H1 (cell line): ENCODE measurements at regions not wholly inside any gene's neighbourhood (a gene's known extent, or its start where the extent isn't known, plus 50 kb on each side); places are given as distances from the start of the nearest gene placed in this dataset.

Experiments
- CTCF ChIA-PET: fragments of 300-600 bp; sonication (Branson Sonifier 250); formaldehyde crosslinking; loops from one replicate; lab custom pipeline; 2021; ENCODE audit not compliant: partially characterized antibody; lab: Charles Lee
- POLR2A ChIA-PET: fragments of 300-600 bp; sonication (Branson Sonifier 250); formaldehyde crosslinking; loops from one replicate; lab custom pipeline; 2021; ENCODE audit warnings: inconsistent platforms; ENCODE audit not compliant: partially characterized antibody; lab: Charles Lee
- DNase-seq, 2 experiments: peaks; one replicate each; pipeline versions ENCODE4 v3.0.0 to v3.0.0-alpha.2; 2010 to 2022; ENCODE audit warnings: low spot score in 2 of 2, low read depth in 1 of 2, mixed read lengths in 1 of 2
- FAIRE-seq: peaks from 2 replicates; lab custom pipeline; 2011; peaks lifted over from hg19 to GRCh38; lab: Jason Lieb, UNC
- H2AFZ ChIP-seq: 2 replicates; pipeline ENCODE4 v1.8.1; 2012; ENCODE audit warnings: low read length, inconsistent platforms
- H2AK5ac ChIP-seq: 2 replicates; pipeline ENCODE4 v1.6.1; 2013; ENCODE audit warnings: low read depth, low read length
- H2BK120ac ChIP-seq: replicated peaks from 2 replicates; pipeline ENCODE3; 2013; ENCODE audit warnings: low read depth, low read length, inconsistent platforms
- H2BK12ac ChIP-seq: 2 replicates; pipeline ENCODE4 v1.6.1; 2013; ENCODE audit warnings: low read depth, low read length
- H2BK15ac ChIP-seq: 2 replicates; pipeline ENCODE4 v1.6.1; 2013; ENCODE audit warnings: low read length
- H2BK20ac ChIP-seq: 2 replicates; pipeline ENCODE4 v1.6.1; 2013; ENCODE audit warnings: low read length
- H2BK5ac ChIP-seq: 2 replicates; pipeline ENCODE4 v1.6.1; 2013; ENCODE audit warnings: low read depth, low read length
- H3K14ac ChIP-seq: 2 replicates; pipeline ENCODE4 v1.6.1; 2013; ENCODE audit warnings: inconsistent platforms; ENCODE audit not compliant: insufficient read length
- H3K18ac ChIP-seq: 2 replicates; pipeline ENCODE4 v1.6.1; 2013; ENCODE audit warnings: low read length; ENCODE audit errors: extremely low read depth
- H3K23ac ChIP-seq: 2 replicates; pipeline ENCODE4 v1.6.1; 2013; ENCODE audit warnings: inconsistent platforms; ENCODE audit not compliant: insufficient read length
- H3K23me2 ChIP-seq: 2 replicates; pipeline ENCODE4 v1.6.1; 2013; ENCODE audit warnings: low read depth, low read length
- H3K27ac ChIP-seq: 2 replicates; pipeline ENCODE4 v1.6.1; 2011; ENCODE audit warnings: low read depth, low read length, inconsistent platforms
- H3K27me3 ChIP-seq, 4 experiments: replicated peaks in 1 of 4; 1 replicate in 1 of 4; 2 replicates in 3 of 4; pipeline versions ENCODE4 v1.6.1 to v1.8.1; 2011 to 2013; ENCODE audit warnings: low read length in 3 of 4, mild to moderate bottlenecking in 3 of 4, inconsistent platforms in 2 of 4, mixed read lengths in 2 of 4, moderate library complexity in 1 of 4; ENCODE audit not compliant: control insufficient read depth in 3 of 4, insufficient read depth in 3 of 4; ENCODE audit errors: extremely low read depth in 1 of 4
- H3K36me3 ChIP-seq, 4 experiments: 2 replicates each; pipeline versions ENCODE4 v1.6.1 to v1.8.1; 2011 to 2013; ENCODE audit warnings: mild to moderate bottlenecking in 4 of 4, low read length in 3 of 4, moderate library complexity in 2 of 4, control low read depth in 1 of 4, inconsistent platforms in 1 of 4; ENCODE audit not compliant: insufficient read depth in 4 of 4, control insufficient read depth in 2 of 4
- H3K4ac ChIP-seq: replicated peaks from 2 replicates; pipeline ENCODE3; 2013; ENCODE audit warnings: low read length, low read depth, mixed read lengths, inconsistent platforms; ENCODE audit not compliant: insufficient read length
- H3K4me1 ChIP-seq, 4 experiments: replicated peaks in 1 of 4; 1 replicate in 1 of 4; 2 replicates in 3 of 4; pipeline versions ENCODE4 v1.6.1 to v1.8.1; 2011 to 2013; ENCODE audit warnings: low read length in 3 of 4, inconsistent platforms in 2 of 4, mixed read lengths in 1 of 4; ENCODE audit not compliant: insufficient read depth in 4 of 4, control insufficient read depth in 3 of 4
- H3K4me2 ChIP-seq, 2 experiments: 2 replicates each; pipeline versions ENCODE4 v1.6.1 to v1.8.1; 2011 to 2013; ENCODE audit warnings: low read depth in 2 of 2, low read length in 2 of 2, control low read depth in 1 of 2, inconsistent platforms in 1 of 2, mild to moderate bottlenecking in 1 of 2; ENCODE audit not compliant: insufficient read depth in 1 of 2
- H3K4me3 ChIP-seq, 4 experiments: fragments of 200-600, 300-600 bp in 1 of 4; sonication (generic), shearing (Covaris generic), sonication (Bioruptor Twin) in 1 of 4; 2 replicates each; pipeline versions ENCODE4 v1.5.1 to v1.8.1; 2011 to 2016; ENCODE audit warnings: low read length in 4 of 4, low read depth in 3 of 4, control low read depth in 2 of 4, inconsistent platforms in 2 of 4, mild to moderate bottlenecking in 2 of 4, mixed read lengths in 1 of 4, moderate library complexity in 1 of 4; ENCODE audit not compliant: insufficient read depth in 2 of 4; ENCODE audit errors: extremely low read depth in 1 of 4
- H3K56ac ChIP-seq: replicated peaks from 2 replicates; pipeline ENCODE3; 2013; ENCODE audit warnings: low read depth, mild to moderate bottlenecking, mixed read lengths, low read length, inconsistent platforms; ENCODE audit not compliant: insufficient read length
- H3K79me1 ChIP-seq: 2 replicates; pipeline ENCODE4 v1.6.1; 2013; ENCODE audit warnings: low read depth, low read length, control low read depth
- H3K79me2 ChIP-seq, 2 experiments: 2 replicates each; pipeline versions ENCODE4 v1.6.1 to v1.8.1; 2012 to 2013; ENCODE audit warnings: low read length in 2 of 2, mild to moderate bottlenecking in 2 of 2, inconsistent platforms in 1 of 2; ENCODE audit not compliant: insufficient read depth in 2 of 2, control insufficient read depth in 1 of 2
- H3K9ac ChIP-seq, 4 experiments: replicated peaks in 1 of 4; 1 replicate in 1 of 4; 2 replicates in 3 of 4; pipeline versions ENCODE4 v1.6.1 to v1.8.1; 2011 to 2013; ENCODE audit warnings: low read depth in 3 of 4, low read length in 3 of 4, control low read depth in 2 of 4, mild to moderate bottlenecking in 2 of 4, moderate library complexity in 2 of 4, inconsistent platforms in 1 of 4; ENCODE audit errors: extremely low read depth in 1 of 4
- H3K9me3 ChIP-seq, 2 experiments: 2 replicates each; pipeline versions ENCODE4 v1.6.1 to v1.8.1; 2012 to 2013; ENCODE audit warnings: mild to moderate bottlenecking in 2 of 2, moderate library complexity in 2 of 2, control low read depth in 1 of 2, inconsistent platforms in 1 of 2, low read depth in 1 of 2, low read length in 1 of 2, mixed read lengths in 1 of 2; ENCODE audit not compliant: insufficient read depth in 2 of 2
- H4K20me1 ChIP-seq, 2 experiments: replicated peaks in 1 of 2; 2 replicates each; pipeline versions ENCODE3 to v1.8.1; 2011 to 2013; ENCODE audit warnings: inconsistent platforms in 2 of 2, low read length in 2 of 2, mild to moderate bottlenecking in 1 of 2; ENCODE audit not compliant: insufficient read depth in 2 of 2, control insufficient read depth in 1 of 2
- H4K5ac ChIP-seq: 2 replicates; pipeline ENCODE4 v1.6.1; 2013; ENCODE audit warnings: low read length, low read depth, mixed read lengths, inconsistent platforms; ENCODE audit not compliant: insufficient read length
- H4K8ac ChIP-seq: 2 replicates; pipeline ENCODE4 v1.8.0; 2013; ENCODE audit warnings: mild to moderate bottlenecking, moderate library complexity, low read length, inconsistent platforms; ENCODE audit not compliant: insufficient read depth; ENCODE audit errors: extremely low read depth
- H4K91ac ChIP-seq: replicated peaks from 2 replicates; pipeline ENCODE3; 2013; ENCODE audit warnings: low read length, mixed read lengths, inconsistent platforms; ENCODE audit not compliant: insufficient read length
- ASH2L ChIP-seq: fragments of 200-600, 300-600 bp; sonication (generic); IDR thresholded peaks from one replicate; pipeline ENCODE4 v1.7.1; 2017; ENCODE audit warnings: low read length
- BCL11A ChIP-seq, 2 experiments: IDR thresholded peaks; one replicate each; pipeline ENCODE4 v1.6.1; 2011; ENCODE audit warnings: low read depth in 2 of 2, low read length in 2 of 2, mild to moderate bottlenecking in 2 of 2
- CBX8 ChIP-seq: fragments of 300-800, 300-1000 bp; sonication (generic); IDR thresholded peaks from 2 replicates; pipeline ENCODE4 v1.7.1; 2016; ENCODE audit warnings: low read depth, low read length, borderline replicate concordance
- CTBP2 ChIP-seq: IDR thresholded peaks from 2 replicates; pipeline ENCODE4 v1.7.0; 2011; ENCODE audit warnings: borderline replicate concordance, mild to moderate bottlenecking, moderate library complexity, mixed read lengths, low read length; ENCODE audit not compliant: insufficient read depth, insufficient read length
- GABPA ChIP-seq: IDR thresholded peaks from 2 replicates; pipeline ENCODE4 v1.6.1; 2011; ENCODE audit warnings: mild to moderate bottlenecking, low read length, moderate library complexity, borderline replicate concordance; ENCODE audit not compliant: insufficient read depth
- GTF2F1 ChIP-seq: IDR thresholded peaks from 2 replicates; pipeline ENCODE4 v1.6.1; 2012; ENCODE audit warnings: low read depth, low read length, improper control_type of control experiment, borderline replicate concordance
- NANOG ChIP-seq: IDR thresholded peaks from 2 replicates; pipeline ENCODE4 v1.6.1; 2011; ENCODE audit warnings: low read length, low read depth, mild to moderate bottlenecking, inconsistent platforms; ENCODE audit not compliant: insufficient read depth, poor library complexity, severe bottlenecking
- RBBP5 ChIP-seq: IDR thresholded peaks from 2 replicates; pipeline ENCODE4 v1.7.1; 2012; ENCODE audit warnings: low read depth, mild to moderate bottlenecking, inconsistent platforms, low read length, moderate library complexity, borderline replicate concordance
- SIN3A ChIP-seq, 2 experiments: IDR thresholded peaks in 1 of 2; conservative IDR thresholded peaks in 1 of 2; 2 replicates each; pipeline ENCODE4 v1.6.1; 2011 to 2012; ENCODE audit warnings: low read length in 2 of 2, improper control_type of control experiment in 1 of 2, low read depth in 1 of 2, mild to moderate bottlenecking in 1 of 2
- SIRT6 ChIP-seq: IDR thresholded peaks from one replicate; pipeline ENCODE4 v1.7.1; 2012; ENCODE audit warnings: low read length, inconsistent platforms
- SP2 ChIP-seq: IDR thresholded peaks from 2 replicates; pipeline ENCODE4 v1.6.1; 2012; ENCODE audit warnings: mild to moderate bottlenecking, low read length, inconsistent platforms
- SP4 ChIP-seq: IDR thresholded peaks from 2 replicates; pipeline ENCODE4 v1.6.1; 2012; ENCODE audit warnings: low read length, inconsistent platforms
- SRF ChIP-seq: IDR thresholded peaks from 2 replicates; pipeline ENCODE4 v1.6.1; 2011; ENCODE audit warnings: mild to moderate bottlenecking, low read depth, low read length, moderate library complexity
- SUZ12 ChIP-seq: fragments of 200-600 bp; sonication (generic); IDR thresholded peaks from 2 replicates; pipeline ENCODE4 v1.6.1; 2012; ENCODE audit warnings: mild to moderate bottlenecking, inconsistent platforms, low read length, moderate library complexity, mixed read lengths
- TCF12 ChIP-seq: IDR thresholded peaks from 2 replicates; pipeline ENCODE4 v1.6.1; 2011; ENCODE audit warnings: low read depth, mild to moderate bottlenecking, low read length
- WGBS, 2 experiments: shearing (Covaris generic) in 1 of 2; methylation state at CpG; one replicate each; pipeline versions ENCODE4 v1.1.6 to v1.1.7; 2013 to 2015; ENCODE audit warnings: low lambda C conversion rate in 2 of 2, mixed read lengths in 2 of 2, inconsistent platforms in 1 of 2, low coverage in 1 of 2, missing lambda C conversion rate in 1 of 2; ENCODE audit not compliant: insufficient replicate concordance in 2 of 2, insufficient coverage in 1 of 2, insufficient read length in 1 of 2; ENCODE audit errors: extremely low coverage in 1 of 2, missing lambda C conversion rate in 1 of 2; 5-methylcytosine and 5-hydroxymethylcytosine counted together

DNA sequence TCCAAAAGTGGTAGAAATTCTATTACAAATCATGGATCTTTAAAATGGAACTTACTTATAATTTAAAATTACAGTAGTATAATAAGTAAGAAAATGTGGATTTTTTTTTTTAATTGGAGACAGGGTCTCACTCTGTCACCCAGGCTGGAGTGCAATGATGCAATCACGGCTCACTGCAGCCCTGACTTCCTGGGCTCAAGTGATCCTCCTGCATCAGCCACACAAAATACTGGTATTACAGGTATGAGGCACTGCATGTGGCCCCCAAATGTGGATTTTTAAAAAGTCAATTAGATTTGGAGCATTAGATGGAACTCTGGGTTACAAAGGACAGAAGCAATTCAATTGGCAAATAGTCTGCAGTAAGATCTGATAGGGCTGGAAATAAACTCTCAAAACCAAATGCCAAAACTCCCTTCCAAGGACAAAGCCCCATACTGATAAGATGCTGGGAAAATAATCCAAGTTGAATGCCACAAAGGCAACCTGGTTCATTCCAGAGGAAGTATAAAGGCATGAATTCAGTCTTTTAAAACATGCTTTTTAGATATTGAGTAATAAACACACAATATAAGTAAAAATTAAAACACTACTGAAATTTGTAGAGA is 294.2 kb downstream of the ZNF248 start:
- no peaks in the 10 kb centered on the region for H3K4me1 ChIP-seq
- WGBS, 2 experiments, result 87% methylated on average over 1 of the region's 1 CpG; no CpG with 5 or more reads in 1 of the 2 experiments
- POLR2A ChIA-PET, result no interaction called here
- TF ChIP-seq SP4, result no peak
- TF ChIP-seq NANOG, result no peak
- TF ChIP-seq SUZ12, result no peak
- no peak for TF ChIP-seq RBBP5
- TF ChIP-seq SIRT6, result no peak
- TF ChIP-seq GTF2F1, result no peak
- TF ChIP-seq CTBP2, result no peak
- TF ChIP-seq ASH2L, result no peak
- no peak for TF ChIP-seq TCF12
- TF ChIP-seq CBX8, result no peak
- TF ChIP-seq BCL11A (IDR thresholded peaks at IDR 0.05; ENCODE audit: low read depth in 2 of 2, low read length in 2 of 2), result no peak
- no peak for TF ChIP-seq SIN3A (conservative IDR thresholded peaks at IDR 0.05 in 1 of 2, IDR thresholded peaks at IDR 0.05 in 1 of 2; ENCODE audit: low read depth in 1 of 2, low read length in 2 of 2)
- no peak for TF ChIP-seq SRF
- no peak for TF ChIP-seq GABPA
- no peak for TF ChIP-seq SP2

More for the DNA sequence above, 294.2 kb downstream of the ZNF248 start:
- peaks cover 47 to 51% of the 10 kb centered on the region in 2 experiments for H3K9me3 ChIP-seq
- no peaks in the 10 kb centered on the region for H3K79me2 ChIP-seq
- H3K23ac ChIP-seq, result no peak overlapping the region
- H2AK5ac ChIP-seq, result no peak overlapping the region
- no peak overlapping the region for H3K14ac ChIP-seq
- H3K23me2 ChIP-seq, result no peaks in the 10 kb centered on the region
- H4K91ac ChIP-seq, result no peak overlapping the region
- H3K4me3 ChIP-seq, result no peak overlapping the region
- no peaks in the 10 kb centered on the region for H3K27me3 ChIP-seq
- DNase-seq, result no peak
- no peak overlapping the region for H2BK20ac ChIP-seq
- H2BK15ac ChIP-seq, result no peak overlapping the region
- H3K79me1 ChIP-seq, result no peaks in the 10 kb centered on the region
- no peaks in the 10 kb centered on the region for H3K36me3 ChIP-seq
- H4K20me1 ChIP-seq, result no peaks in the 10 kb centered on the region
- no peak overlapping the region for H4K5ac ChIP-seq
- CTCF ChIA-PET, result no interaction called here
- no peak for FAIRE-seq
- H2AFZ ChIP-seq, result no peak overlapping the region
- H3K4me2 ChIP-seq, result no peak overlapping the region
- H3K9ac ChIP-seq, result no peak overlapping the region
- H2BK120ac ChIP-seq, result no peak overlapping the region
- H4K8ac ChIP-seq, result no peak overlapping the region
- no peak overlapping the region for H3K27ac ChIP-seq
- H3K18ac ChIP-seq, result no peak overlapping the region
- no peak overlapping the region for H3K56ac ChIP-seq
- no peak overlapping the region for H2BK12ac ChIP-seq
- no peak overlapping the region for H3K4ac ChIP-seq
- H2BK5ac ChIP-seq, result no peak overlapping the region
